ENCODE measurements at regions not wholly inside any gene's neighbourhood (a gene's known extent, or its start where the extent isn't known, plus 50 kb on each side); places are given as distances from the start of the nearest gene placed in this dataset.
"Not testable (repeated sequence)": the region's sequence is repeated elsewhere in the genome, so short reads cannot be mapped to it uniquely, and the experiment has no call there.

GRCh38 chr16:59573528-59574271 lies 839.6 kb upstream of the GOT2 start:
- no peak for DNase-seq

GRCh38 chr16:59567496-59567895 lies 833.4 kb upstream of the GOT2 start:
- no peak for DNase-seq

DNA sequence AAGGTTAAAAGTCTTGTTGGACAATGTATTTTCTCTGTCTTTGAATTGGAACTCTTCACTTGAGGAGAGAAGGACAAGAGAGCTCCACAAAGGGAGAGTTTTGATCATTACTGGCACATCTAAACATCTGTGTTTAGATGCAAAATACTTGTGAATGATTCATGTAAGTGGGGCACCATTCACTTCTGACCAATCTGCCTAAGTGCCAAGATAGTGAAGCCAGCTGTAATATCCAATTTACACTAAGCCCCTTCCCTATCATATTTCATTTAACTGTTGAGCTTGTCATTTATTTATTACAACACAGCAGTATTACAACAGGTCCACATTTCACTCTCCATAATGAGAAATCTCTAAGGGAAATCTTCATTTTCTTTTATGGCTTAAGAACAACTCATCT lies 832.3 kb upstream of the GOT2 start:
- no peak for DNase-seq

- no peak for DNase-seq
Observed at GRCh38 chr16:59558679-59559078, 824.6 kb upstream of the GOT2 start.

DNA sequence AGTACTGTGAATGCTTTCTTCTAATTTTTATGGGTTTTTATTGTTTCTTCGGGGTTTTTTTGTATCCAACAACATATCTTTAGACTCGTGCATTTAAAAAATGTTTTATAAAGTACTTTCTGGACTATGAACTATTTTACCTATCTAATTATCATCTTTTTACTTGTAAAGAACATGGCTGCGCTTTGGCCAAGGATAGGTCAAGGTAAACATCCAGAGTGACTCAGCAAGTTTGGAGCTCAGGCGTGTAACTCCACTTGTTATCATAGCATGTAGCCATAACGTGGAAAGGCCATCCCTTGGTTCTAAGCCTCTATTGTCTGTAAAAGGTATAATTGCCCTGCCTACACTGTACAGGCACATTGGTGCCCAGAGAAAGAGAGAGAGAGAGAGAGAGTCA lies 818.0 kb upstream of the GOT2 start:
- DNase-seq: no peak

- DNase-seq: no peak
Observed at GRCh38 chr16:59545721-59546120, 811.6 kb upstream of the GOT2 start.

GRCh38 chr16:59543641-59544040 lies 809.5 kb upstream of the GOT2 start:
- no peak for DNase-seq

DNA sequence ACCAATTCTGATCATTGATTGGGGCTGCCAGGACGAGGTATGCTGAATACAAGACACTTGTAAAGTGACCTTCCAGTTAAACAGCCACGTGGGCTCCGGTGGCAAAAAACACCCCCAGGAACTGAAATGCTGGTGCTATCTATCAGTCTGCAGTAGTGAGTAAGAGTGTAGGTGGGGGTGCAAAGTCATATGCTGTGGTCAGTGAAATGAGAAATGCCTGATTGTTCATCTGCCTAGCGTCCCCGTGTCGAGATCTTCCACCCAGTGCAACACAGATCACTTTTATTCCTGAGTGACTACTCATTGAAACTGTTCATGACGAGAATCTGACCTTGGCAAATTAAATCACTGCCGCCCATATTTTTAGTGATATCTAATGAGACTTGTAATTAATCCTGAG lies 806.5 kb upstream of the GOT2 start:
- no peak for DNase-seq

- DNase-seq: no peak
Observed at GRCh38 chr16:59535298-59535697, 801.2 kb upstream of the GOT2 start.

DNA sequence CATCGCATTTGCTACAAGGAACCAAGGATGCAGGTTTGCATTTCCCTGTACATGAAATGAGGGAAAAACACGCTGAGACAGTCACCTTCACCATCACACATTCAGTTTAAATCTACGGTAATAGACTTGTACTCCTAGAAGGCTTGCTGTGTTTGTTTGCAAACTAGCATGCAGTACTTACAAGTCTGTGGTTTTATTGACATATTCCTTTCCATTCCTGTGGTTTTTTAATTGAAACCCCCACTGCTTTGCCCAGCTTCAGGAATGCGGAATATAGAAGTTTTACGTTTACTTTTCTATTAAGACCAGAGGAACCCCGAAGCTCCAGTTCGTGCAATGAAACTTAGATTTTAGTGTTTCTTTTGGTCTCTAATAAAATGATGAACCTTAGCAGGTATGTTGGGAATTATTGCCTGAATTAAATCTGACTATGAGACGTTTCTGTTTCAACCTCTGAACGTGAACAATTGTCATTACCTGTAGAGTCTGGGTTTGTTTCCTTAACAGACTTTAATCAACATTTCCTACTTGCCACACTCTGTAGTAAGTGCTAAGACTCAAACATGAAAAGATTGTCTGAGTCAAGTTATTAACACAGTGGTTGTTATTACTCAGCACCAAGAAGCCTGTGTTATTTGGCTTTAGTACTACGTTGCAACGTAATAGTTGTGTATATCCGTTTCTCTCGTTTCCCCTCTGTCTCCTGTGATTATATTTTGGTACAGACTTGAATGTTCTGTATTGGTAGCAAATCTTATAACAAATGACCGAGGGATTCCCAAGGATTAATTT lies 793.3 kb upstream of the GOT2 start:
- DNase-seq: no peak

GRCh38 chr16:59522826-59523225 lies 788.7 kb upstream of the GOT2 start:
- DNase-seq: no peak

DNA sequence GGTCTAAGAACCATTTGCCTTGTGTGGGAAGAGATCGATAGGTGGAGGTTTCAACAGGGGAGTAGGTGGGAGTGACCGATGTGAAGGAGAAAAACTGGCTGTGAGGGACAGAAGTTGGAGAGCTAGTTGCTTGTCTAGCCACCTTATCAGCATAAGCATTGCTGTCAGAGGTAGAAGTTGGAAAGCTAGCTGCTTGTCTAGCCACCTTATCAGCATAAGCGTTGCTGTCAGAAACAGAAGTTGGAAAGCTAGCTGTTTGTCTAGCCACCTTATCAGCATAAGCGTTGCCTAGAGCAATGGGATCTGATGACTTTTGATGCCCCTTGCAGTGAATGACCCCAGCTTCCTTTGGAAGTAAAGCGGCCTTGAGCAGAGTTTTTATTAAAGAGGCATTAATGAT lies 784.6 kb upstream of the GOT2 start:
- not testable (repeated sequence) for DNase-seq

- no peak for DNase-seq
Observed at GRCh38 chr16:59514651-59515050, 780.5 kb upstream of the GOT2 start.

GRCh38 chr16:59510008-59510424 lies 775.9 kb upstream of the GOT2 start:
- DNase-seq: no peak

- no peak for DNase-seq
Observed at GRCh38 chr16:59500601-59501000, 766.5 kb upstream of the GOT2 start.

DNA sequence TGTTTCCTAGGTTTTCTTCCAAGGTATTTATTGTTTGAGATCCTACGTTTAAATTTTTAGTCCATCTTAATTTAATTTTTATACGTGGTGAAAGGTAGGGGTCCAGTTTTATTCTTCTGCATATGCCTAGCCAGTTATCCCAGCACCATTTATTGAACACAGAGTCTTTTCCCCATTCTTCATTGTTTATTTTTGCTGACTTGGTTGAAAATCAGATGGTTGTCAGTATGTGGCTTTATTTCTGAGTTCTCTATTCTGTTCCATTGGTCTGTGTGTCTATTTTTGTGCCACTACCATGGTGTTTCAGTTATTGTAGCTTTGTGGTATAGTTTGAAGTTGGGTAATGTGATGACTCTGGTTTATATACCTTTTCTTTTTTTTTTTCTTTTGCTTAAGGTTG lies 753.0 kb upstream of the GOT2 start:
- no peak for DNase-seq

- DNase-seq: no peak
Observed at GRCh38 chr16:59484833-59485516, 750.9 kb upstream of the GOT2 start.

- no peak for DNase-seq
Observed at GRCh38 chr16:59478838-59479237, 744.7 kb upstream of the GOT2 start.

GRCh38 chr16:59470556-59470955 lies 736.4 kb upstream of the GOT2 start:
- DNase-seq: no peak

DNA sequence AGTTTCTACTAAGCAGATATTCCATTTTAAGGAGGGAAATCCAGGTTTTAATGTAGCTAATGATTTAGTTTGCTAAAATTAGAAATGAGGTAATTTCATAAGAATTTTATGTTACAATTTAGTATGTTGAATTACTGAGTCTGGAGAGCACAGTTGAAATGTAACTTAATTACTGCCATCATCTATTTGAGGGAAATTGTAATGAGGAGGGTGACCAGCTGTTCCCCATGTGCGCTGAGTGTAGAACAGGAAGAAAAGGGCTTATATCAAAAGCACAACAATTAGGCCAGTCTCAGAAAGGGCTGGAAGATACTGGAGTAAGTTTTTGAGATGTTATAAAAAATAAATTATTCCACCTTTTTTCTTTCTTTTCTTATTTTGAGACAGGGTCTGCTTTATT lies 735.1 kb upstream of the GOT2 start:
- DNase-seq: no peak

DNA sequence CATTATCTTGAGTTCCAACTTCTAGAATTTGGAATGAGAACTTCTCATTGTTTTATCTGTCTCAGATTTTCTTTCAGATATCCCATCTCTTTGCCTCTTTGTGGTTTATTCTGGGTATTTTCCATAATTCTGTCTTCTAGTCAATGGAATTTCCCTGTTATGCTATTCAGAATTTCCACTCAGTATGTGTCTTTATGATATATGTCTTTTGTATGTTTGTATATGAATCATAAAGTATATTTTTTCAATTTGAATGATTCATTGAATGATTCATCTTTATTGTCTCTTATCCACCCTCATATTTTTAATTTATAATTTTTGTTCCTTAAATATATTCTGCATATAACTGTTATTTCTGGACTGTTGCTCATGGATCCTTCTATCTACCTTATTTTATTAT lies 729.7 kb upstream of the GOT2 start:
- DNase-seq: no peak

DNA sequence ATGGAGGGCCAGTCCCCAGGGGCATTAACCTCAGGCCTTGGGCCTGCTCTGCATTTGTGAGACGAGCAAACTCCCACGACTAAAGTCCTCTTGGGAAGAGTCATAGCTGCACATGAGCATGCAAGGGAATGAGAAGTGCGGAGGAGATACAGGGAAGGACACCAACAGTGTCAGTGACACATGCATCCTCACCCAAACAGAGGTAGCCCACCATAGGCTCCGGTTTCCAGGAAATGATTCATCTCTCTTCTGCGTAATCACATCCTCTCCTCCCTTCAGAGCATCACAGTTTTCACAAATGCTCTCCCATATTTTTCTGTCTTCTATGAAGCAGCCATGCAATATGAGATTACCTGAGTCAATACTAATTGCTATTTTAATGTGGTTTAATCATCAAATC lies 725.7 kb upstream of the GOT2 start:
- no peak for DNase-seq

- DNase-seq: no peak
Observed at GRCh38 chr16:59455497-59455896, 721.4 kb upstream of the GOT2 start.

GRCh38 chr16:59450513-59450912 lies 716.4 kb upstream of the GOT2 start:
- DNase-seq: not testable (repeated sequence)

Data from activated effector memory CD4-positive, alpha-beta T cell treated with anti-CD3 and anti-CD28 coated beads, Interleukin-2, amount 50 U/mL, for 16 hours (primary cell).